ENCODE measurements at regions not wholly inside any gene's neighbourhood (a gene's known extent, or its start where the extent isn't known, plus 50 kb on each side); places are given as distances from the start of the nearest gene placed in this dataset.

DNA sequence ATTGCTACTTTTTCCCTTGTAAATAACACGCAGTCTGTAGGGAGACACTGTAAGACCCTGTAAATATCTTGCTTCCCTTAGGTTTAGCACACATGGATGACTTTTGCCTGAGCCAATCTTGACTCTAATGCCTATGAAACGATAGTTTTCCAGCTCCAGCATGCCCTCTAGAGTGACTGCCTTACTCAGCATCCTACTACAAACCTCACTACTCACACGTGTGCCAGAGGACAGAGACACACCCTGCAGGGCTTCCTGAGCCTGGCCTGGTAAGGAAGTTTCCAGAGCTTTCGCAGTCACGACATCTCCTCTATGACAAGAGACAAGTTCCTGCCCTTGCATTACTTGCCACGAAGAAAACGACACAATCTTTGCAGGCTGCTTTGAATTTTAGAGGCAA lies 138.1 kb downstream of the ATPSCKMT start:
- no peaks in the 10 kb centered on the region for H3K36me3 ChIP-seq (replicated peaks; ENCODE audit: insufficient read depth, low read depth)
- H3K27me3 ChIP-seq: no peaks in the 10 kb centered on the region
- H3K4me2 ChIP-seq: no peak overlapping the region
- no peak overlapping the region for H3K4me3 ChIP-seq
- TF ChIP-seq, protein P1, sequence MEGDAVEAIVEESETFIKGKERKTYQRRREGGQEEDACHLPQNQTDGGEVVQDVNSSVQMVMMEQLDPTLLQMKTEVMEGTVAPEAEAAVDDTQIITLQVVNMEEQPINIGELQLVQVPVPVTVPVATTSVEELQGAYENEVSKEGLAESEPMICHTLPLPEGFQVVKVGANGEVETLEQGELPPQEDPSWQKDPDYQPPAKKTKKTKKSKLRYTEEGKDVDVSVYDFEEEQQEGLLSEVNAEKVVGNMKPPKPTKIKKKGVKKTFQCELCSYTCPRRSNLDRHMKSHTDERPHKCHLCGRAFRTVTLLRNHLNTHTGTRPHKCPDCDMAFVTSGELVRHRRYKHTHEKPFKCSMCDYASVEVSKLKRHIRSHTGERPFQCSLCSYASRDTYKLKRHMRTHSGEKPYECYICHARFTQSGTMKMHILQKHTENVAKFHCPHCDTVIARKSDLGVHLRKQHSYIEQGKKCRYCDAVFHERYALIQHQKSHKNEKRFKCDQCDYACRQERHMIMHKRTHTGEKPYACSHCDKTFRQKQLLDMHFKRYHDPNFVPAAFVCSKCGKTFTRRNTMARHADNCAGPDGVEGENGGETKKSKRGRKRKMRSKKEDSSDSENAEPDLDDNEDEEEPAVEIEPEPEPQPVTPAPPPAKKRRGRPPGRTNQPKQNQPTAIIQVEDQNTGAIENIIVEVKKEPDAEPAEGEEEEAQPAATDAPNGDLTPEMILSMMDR (IDR thresholded peaks at IDR 0.05; ENCODE audit: poor library complexity): peak; percentile 57
- TF ChIP-seq EZH2 (IDR thresholded peaks at IDR 0.05; ENCODE audit: borderline replicate concordance) (no peak), EZH2phosphoT487 (IDR thresholded peaks at IDR 0.05; ENCODE audit: low read depth, severe bottlenecking, unreplicated experiment) (no peak)
- H3K9me2 ChIP-seq (replicated peaks; ENCODE audit: insufficient read depth): no peaks in the 10 kb centered on the region
- H3K9me3 ChIP-seq (ENCODE audit: low read depth): no peaks in the 10 kb centered on the region
- H3K79me2 ChIP-seq: no peaks in the 10 kb centered on the region
- 57% methylated on average over 7 of the region's 7 CpGs for WGBS (ENCODE audit: low lambda C conversion rate, missing lambda C conversion rate)
- no peak overlapping the region for H2AFZ ChIP-seq
- H3K4me1 ChIP-seq (ENCODE audit: insufficient read depth): no peaks in the 10 kb centered on the region
- no peaks in the 10 kb centered on the region for H4K20me1 ChIP-seq (ENCODE audit: insufficient read depth, poor library complexity, severe bottlenecking)
- peak; percentile 69 for DNase-seq (ENCODE audit: low spot score)
- H3K27ac ChIP-seq: no peak overlapping the region

DNA sequence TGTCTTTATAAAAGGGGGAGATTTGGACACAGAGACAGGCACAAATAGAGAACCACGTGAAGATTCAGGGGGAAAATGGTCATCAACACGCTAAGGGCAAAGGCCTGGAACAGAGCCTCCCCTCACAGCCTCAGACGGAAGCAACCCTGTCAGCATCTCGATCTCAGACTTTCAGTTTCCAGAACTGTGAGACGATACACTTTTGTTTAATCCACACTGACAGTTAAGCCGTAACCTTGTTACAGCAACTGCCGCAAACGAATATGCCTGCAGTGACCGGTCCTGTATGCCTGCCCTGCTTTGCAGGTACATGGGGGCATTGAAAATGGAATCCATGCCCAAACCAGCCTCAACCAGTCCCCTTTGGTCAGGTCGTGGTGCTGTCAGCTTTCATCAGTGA lies 139.5 kb downstream of the ATPSCKMT start:
- Histone ChIP-seq H4K20me1 (ENCODE audit: insufficient read depth, poor library complexity, severe bottlenecking) (no peaks in the 10 kb centered on the region), H3K9me2 (replicated peaks; ENCODE audit: insufficient read depth) (no peaks in the 10 kb centered on the region), H2AFZ (no peak overlapping the region), H3K79me2 (no peaks in the 10 kb centered on the region), H3K27me3 (no peaks in the 10 kb centered on the region), H3K27ac (no peak overlapping the region), H3K4me3 (no peak overlapping the region), H3K4me2 (no peak overlapping the region), H3K9me3 (ENCODE audit: low read depth) (no peaks in the 10 kb centered on the region), H3K4me1 (ENCODE audit: insufficient read depth) (no peaks in the 10 kb centered on the region), H3K36me3 (replicated peaks; ENCODE audit: insufficient read depth, low read depth) (no peaks in the 10 kb centered on the region)
- 95% methylated on average over 10 of the region's 10 CpGs for WGBS (ENCODE audit: low lambda C conversion rate, missing lambda C conversion rate)
- TF ChIP-seq, protein P1 (IDR thresholded peaks at IDR 0.05; ENCODE audit: poor library complexity): no peak
- TF ChIP-seq EZH2phosphoT487 (IDR thresholded peaks at IDR 0.05; ENCODE audit: low read depth, severe bottlenecking, unreplicated experiment): no peak
- no peak for TF ChIP-seq EZH2 (IDR thresholded peaks at IDR 0.05; ENCODE audit: borderline replicate concordance)
- DNase-seq (ENCODE audit: low spot score): no peak

DNA sequence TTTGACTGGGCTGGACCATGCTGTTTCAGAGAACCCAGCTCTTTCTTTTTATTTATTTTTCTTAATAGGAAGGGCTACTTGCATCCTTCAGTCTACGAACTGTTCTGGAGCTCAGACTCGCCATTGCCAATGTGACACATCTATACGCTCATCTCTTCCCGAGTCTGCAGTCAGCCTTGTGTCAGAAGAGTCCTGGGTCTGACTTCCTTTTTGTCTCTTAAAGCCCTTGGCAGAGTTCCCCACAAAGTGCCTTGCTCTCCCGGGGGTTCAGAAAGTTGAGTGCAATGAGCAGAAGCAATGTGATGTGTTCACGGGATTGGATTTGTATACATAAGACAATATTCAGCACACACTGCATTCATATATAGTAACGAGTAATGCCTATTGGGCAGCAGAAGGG lies 140.4 kb downstream of the ATPSCKMT start:
- H3K36me3 ChIP-seq (replicated peaks; ENCODE audit: insufficient read depth, low read depth): no peaks in the 10 kb centered on the region

More for the DNA sequence above, 140.4 kb downstream of the ATPSCKMT start:
- no peaks in the 10 kb centered on the region for H4K20me1 ChIP-seq (ENCODE audit: insufficient read depth, poor library complexity, severe bottlenecking)
- no peak overlapping the region for H3K4me2 ChIP-seq
- DNase-seq (ENCODE audit: low spot score): no peak
- TF ChIP-seq EZH2 (IDR thresholded peaks at IDR 0.05; ENCODE audit: borderline replicate concordance) (no peak), EZH2phosphoT487 (IDR thresholded peaks at IDR 0.05; ENCODE audit: low read depth, severe bottlenecking, unreplicated experiment) (no peak)
- TF ChIP-seq, protein P1 (IDR thresholded peaks at IDR 0.05; ENCODE audit: poor library complexity): no peak
- H3K79me2 ChIP-seq: no peaks in the 10 kb centered on the region
- H3K9me2 ChIP-seq (replicated peaks; ENCODE audit: insufficient read depth): no peaks in the 10 kb centered on the region
- no peaks in the 10 kb centered on the region for H3K27me3 ChIP-seq
- H2AFZ ChIP-seq: no peak overlapping the region
- no peak overlapping the region for H3K4me3 ChIP-seq
- H3K4me1 ChIP-seq (ENCODE audit: insufficient read depth): no peaks in the 10 kb centered on the region
- H3K27ac ChIP-seq: no peak overlapping the region
- WGBS (ENCODE audit: low lambda C conversion rate, missing lambda C conversion rate): 94% methylated on average over 7 of the region's 7 CpGs
- H3K9me3 ChIP-seq (ENCODE audit: low read depth): no peaks in the 10 kb centered on the region

Measured in hepatocyte (in vitro differentiated cells).